ENCODE measurements at regions not wholly inside any gene's neighbourhood (a gene's known extent, or its start where the extent isn't known, plus 50 kb on each side); places are given as distances from the start of the nearest gene placed in this dataset.

DNA sequence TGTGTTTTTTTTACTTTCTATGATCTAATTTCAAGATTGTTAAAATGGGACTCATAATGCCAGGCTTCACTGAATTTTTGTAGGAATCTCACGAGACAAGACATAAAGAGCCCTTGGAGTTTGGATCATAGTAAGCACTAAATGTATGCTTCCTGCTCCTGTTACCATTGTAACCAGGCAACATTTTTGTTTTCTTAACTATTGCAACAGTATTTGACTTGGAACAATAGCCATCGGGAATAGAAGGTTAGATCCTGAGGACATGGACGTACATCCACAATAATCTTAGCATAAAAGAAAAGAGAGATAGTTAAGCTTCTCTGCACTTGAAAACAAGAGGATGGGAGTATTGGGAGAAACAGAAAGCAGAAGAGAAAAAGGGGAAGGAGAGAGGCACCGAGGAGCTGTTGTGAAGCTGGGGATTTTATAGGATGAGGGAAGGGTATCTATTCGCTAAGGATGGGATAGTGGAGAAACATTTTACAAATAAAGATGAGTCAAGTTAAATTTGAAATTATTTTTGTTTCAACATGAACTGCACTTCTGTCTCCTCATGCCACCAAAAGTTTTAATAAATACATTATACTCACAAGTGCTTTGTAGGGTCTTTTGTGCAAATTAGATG, 131.4 kb downstream of the TMCO5A start:
- TF ChIP-seq, protein P1, sequence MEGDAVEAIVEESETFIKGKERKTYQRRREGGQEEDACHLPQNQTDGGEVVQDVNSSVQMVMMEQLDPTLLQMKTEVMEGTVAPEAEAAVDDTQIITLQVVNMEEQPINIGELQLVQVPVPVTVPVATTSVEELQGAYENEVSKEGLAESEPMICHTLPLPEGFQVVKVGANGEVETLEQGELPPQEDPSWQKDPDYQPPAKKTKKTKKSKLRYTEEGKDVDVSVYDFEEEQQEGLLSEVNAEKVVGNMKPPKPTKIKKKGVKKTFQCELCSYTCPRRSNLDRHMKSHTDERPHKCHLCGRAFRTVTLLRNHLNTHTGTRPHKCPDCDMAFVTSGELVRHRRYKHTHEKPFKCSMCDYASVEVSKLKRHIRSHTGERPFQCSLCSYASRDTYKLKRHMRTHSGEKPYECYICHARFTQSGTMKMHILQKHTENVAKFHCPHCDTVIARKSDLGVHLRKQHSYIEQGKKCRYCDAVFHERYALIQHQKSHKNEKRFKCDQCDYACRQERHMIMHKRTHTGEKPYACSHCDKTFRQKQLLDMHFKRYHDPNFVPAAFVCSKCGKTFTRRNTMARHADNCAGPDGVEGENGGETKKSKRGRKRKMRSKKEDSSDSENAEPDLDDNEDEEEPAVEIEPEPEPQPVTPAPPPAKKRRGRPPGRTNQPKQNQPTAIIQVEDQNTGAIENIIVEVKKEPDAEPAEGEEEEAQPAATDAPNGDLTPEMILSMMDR (IDR thresholded peaks at IDR 0.05; ENCODE audit: insufficient read depth, low read length, severe bottlenecking) = no peak
- FAIRE-seq (no peak), DNase-seq (ENCODE audit: low read depth) (peak; percentile 46)
- Histone ChIP-seq H3K36me3 (ENCODE audit: control insufficient read depth, insufficient read depth, low read length) (no peaks in the 10 kb centered on the region), H3K4me3 (ENCODE audit: low read depth, low read length) (no peak overlapping the region), H3K27me3 (ENCODE audit: control insufficient read depth, insufficient read depth, low read length) (no peaks in the 10 kb centered on the region)

DNA sequence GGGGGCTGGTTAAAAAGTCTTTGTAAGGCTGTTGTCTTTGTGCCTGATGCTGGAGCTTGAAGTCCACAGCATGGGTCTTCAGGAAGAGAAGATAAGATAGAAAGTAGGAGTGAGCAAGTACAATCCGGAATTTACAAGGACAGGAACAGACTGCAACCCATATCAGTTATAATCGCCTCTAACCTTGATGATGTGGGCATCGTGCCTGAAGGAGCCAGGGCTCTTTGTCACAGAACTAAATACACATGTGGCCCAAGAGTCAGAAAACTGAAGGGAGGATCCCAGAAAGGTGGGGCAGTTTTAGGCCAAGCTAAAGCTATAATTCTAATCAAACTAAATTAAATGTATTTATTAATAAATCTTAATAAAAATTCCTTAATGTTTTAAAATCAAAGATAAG, 132.2 kb downstream of the TMCO5A start:
- no peaks in the 10 kb centered on the region for H3K27me3 ChIP-seq (ENCODE audit: control insufficient read depth, insufficient read depth, low read length)
- no peaks in the 10 kb centered on the region for H3K36me3 ChIP-seq (ENCODE audit: control insufficient read depth, insufficient read depth, low read length)
- no peak for FAIRE-seq
- no peak for DNase-seq (ENCODE audit: low read depth)
- TF ChIP-seq, protein P1 (IDR thresholded peaks at IDR 0.05; ENCODE audit: insufficient read depth, low read length, severe bottlenecking) = no peak
- no peak overlapping the region for H3K4me3 ChIP-seq (ENCODE audit: low read depth, low read length)

DNA sequence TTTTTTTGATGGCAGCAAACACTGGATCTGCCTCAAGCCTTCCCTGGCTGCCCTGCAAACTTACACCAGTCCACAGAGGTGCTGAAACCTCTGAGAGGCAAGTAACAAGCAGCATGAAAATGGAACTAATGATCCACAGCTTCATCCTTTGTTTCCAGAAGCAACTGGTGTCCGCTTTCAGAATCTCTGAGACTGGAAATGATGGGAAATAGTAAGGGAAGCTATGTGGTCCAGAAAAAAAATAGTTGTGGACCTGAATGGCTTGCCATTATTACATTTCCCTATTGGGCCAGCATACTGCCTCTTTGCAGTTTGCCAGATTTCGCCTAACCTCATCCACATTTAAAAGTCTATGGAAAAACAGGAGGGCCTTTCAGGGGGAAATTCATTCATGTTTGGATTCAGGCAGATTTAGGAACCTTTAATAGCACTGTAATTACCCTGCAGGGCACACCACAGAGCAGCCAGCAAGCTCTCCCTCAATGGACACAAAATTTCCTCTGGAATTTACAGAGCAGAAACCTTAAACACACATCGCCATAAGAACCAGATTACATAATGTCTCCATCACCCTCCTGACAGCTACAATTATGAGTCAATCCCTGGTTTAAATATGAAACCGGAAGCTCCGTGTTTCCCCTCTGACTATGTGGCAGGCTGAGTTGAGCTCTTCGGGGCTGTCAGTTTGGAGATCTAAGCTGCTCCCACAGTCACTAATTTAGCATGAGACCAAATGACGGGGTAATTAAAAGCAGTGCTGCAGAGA, 134.4 kb downstream of the TMCO5A start:
- TF ChIP-seq, protein P1 (IDR thresholded peaks at IDR 0.05; ENCODE audit: insufficient read depth, low read length, severe bottlenecking) = no peak
- Histone ChIP-seq H3K4me3 (ENCODE audit: low read depth, low read length) (no peak overlapping the region), H3K27me3 (ENCODE audit: control insufficient read depth, insufficient read depth, low read length) (no peaks in the 10 kb centered on the region), H3K36me3 (ENCODE audit: control insufficient read depth, insufficient read depth, low read length) (no peaks in the 10 kb centered on the region)
- FAIRE-seq (peak; percentile 83), DNase-seq (ENCODE audit: low read depth) (peak; percentile 90)

DNA sequence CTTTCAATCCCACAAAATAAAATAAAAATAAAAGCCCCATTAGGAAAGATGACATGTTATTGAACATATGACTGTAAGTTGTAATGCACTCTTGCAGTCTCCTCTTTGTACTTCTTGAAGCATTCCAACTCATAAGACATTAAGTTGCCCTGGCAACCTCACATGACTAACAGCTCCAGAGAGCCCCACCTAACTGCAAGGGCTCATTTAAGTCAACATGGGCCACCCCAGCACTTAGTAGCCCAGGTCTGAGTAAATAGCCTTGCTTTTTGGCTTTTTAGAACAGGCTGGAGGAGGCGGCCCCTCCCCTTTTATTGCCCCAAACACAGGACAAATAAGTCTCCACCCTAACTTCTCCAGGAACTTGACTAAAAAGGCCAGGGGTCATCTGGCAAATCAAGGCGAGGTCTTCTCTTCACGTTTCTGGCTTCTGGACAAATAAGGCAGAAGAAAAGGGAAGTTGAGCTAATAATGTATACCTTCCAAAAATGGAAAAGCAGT, 135.1 kb downstream of the TMCO5A start:
- no peaks in the 10 kb centered on the region for H3K36me3 ChIP-seq (ENCODE audit: control insufficient read depth, insufficient read depth, low read length)
- peak; percentile 92 for DNase-seq (ENCODE audit: low read depth)
- FAIRE-seq = no peak
- no peak overlapping the region for H3K4me3 ChIP-seq (ENCODE audit: low read depth, low read length)
- TF ChIP-seq, protein P1 (IDR thresholded peaks at IDR 0.05; ENCODE audit: insufficient read depth, low read length, severe bottlenecking) = no peak
- H3K27me3 ChIP-seq (ENCODE audit: control insufficient read depth, insufficient read depth, low read length) = no peaks in the 10 kb centered on the region

DNA sequence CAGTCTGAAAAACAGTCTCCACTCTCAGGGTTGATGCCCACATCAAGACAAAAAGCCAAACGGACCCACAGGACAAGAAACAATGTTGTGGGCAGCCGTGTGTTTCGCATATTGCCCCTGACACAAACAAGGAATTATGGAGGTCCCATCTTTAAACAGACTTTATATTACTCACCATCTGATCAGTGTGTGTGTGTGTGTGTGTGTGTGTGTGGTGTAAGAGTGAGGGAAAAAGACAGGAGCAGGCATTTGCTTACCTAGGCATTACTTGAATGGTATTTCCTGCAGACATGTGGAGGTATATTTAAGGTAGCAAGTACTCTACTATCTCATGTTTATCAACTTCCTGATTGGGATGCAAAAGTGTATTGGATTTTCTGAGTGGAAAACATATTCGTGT, 136.3 kb downstream of the TMCO5A start:
- DNase-seq (ENCODE audit: low read depth) = peak; percentile 50
- Histone ChIP-seq H3K4me3 (ENCODE audit: low read depth, low read length) (no peak overlapping the region), H3K36me3 (ENCODE audit: control insufficient read depth, insufficient read depth, low read length) (no peaks in the 10 kb centered on the region), H3K27me3 (ENCODE audit: control insufficient read depth, insufficient read depth, low read length) (no peaks in the 10 kb centered on the region)
- peak; percentile 18 for FAIRE-seq
- TF ChIP-seq, protein P1 (IDR thresholded peaks at IDR 0.05; ENCODE audit: insufficient read depth, low read length, severe bottlenecking) = no peak
